MM.1S (cell line): ENCODE measurements at regions not wholly inside any gene's neighbourhood (a gene's known extent, or its start where the extent isn't known, plus 50 kb on each side); places are given as distances from the start of the nearest gene placed in this dataset.

ENCODE experiments used
- DNase-seq: peaks from one replicate; pipeline ENCODE4 v3.0.0-alpha.2; 2015
- H2AFZ ChIP-seq: fragments of 300-600 bp; sonication (generic); 2 replicates; pipeline ENCODE4 v1.6.0; 2016; ENCODE audit warnings: antibody characterized with exemption, low read length
- H3F3A ChIP-seq: fragments of 300-600 bp; sonication (generic); 2 replicates; pipeline ENCODE4 v1.6.1; 2016; ENCODE audit warnings: mild to moderate bottlenecking, antibody characterized with exemption, low read length, moderate library complexity, mixed read lengths; ENCODE audit not compliant: insufficient read depth
- H3K27ac ChIP-seq: fragments of 300-600 bp; sonication (generic); 2 replicates; pipeline ENCODE4 v1.5.1; 2016; ENCODE audit warnings: mild to moderate bottlenecking, low read length
- H3K27me3 ChIP-seq: fragments of 300-600 bp; sonication (generic); replicated peaks from 2 replicates; pipeline ENCODE4 v1.6.0; 2016; ENCODE audit warnings: low read length; ENCODE audit not compliant: insufficient read depth
- H3K36me3 ChIP-seq: fragments of 300-600 bp; sonication (generic); replicated peaks from 2 replicates; pipeline ENCODE4 v1.6.1; 2016; ENCODE audit warnings: mild to moderate bottlenecking, low read length, mixed read lengths; ENCODE audit not compliant: insufficient read depth
- H3K4me1 ChIP-seq: fragments of 300-600 bp; sonication (generic); 2 replicates; pipeline ENCODE4 v1.6.1; 2016; ENCODE audit warnings: low read length, mixed read lengths
- H3K4me2 ChIP-seq: fragments of 300-600 bp; sonication (generic); 2 replicates; pipeline ENCODE4 v1.6.0; 2016; ENCODE audit warnings: low read depth, low read length
- H3K4me3 ChIP-seq: fragments of 300-600 bp; sonication (generic); 2 replicates; pipeline ENCODE4 v1.5.1; 2016; ENCODE audit warnings: low read length, mixed read lengths
- H3K79me2 ChIP-seq: fragments of 300-600 bp; sonication (generic); 2 replicates; pipeline ENCODE4 v1.6.1; 2016; ENCODE audit warnings: mixed run types, low read length, mixed read lengths
- H3K9ac ChIP-seq: fragments of 300-600 bp; sonication (generic); 2 replicates; pipeline ENCODE4 v1.6.1; 2016; ENCODE audit warnings: low read length, mixed read lengths
- H3K9me2 ChIP-seq: fragments of 300-600 bp; sonication (generic); replicated peaks from 2 replicates; pipeline ENCODE4 v1.6.1; 2016; ENCODE audit warnings: mild to moderate bottlenecking, low read length, mixed read lengths; ENCODE audit not compliant: insufficient read depth
- H3K9me3 ChIP-seq: fragments of 300-600 bp; sonication (generic); replicated peaks from 2 replicates; pipeline ENCODE4 v1.6.1; 2016; ENCODE audit warnings: mild to moderate bottlenecking, low read length, mixed read lengths; ENCODE audit not compliant: insufficient read depth
- H4K20me1 ChIP-seq: fragments of 300-600 bp; sonication (generic); 2 replicates; pipeline ENCODE4 v1.6.1; 2016; ENCODE audit warnings: mild to moderate bottlenecking, low read length, moderate library complexity, mixed read lengths; ENCODE audit not compliant: insufficient read depth
- CTCF ChIP-seq: fragments of 300-600 bp; sonication (generic); IDR thresholded peaks from 2 replicates; pipeline ENCODE4 v1.5.1; 2016; ENCODE audit warnings: antibody characterized with exemption, low read length, mixed read lengths
- EZH2 ChIP-seq: fragments of 300-600 bp; sonication (generic); optimal IDR thresholded peaks from 2 replicates; pipeline ENCODE3; 2017; ENCODE audit warnings: low read depth, mild to moderate bottlenecking, antibody characterized with exemption, low read length, mixed read lengths
- EZH2phosphoT487 ChIP-seq: fragments of 300-600 bp; sonication (generic); IDR thresholded peaks from 2 replicates; pipeline ENCODE4 v1.6.1; 2018; ENCODE audit warnings: antibody characterized with exemption, low read length

GRCh38 chr12:29050503-29050902 is 98.6 kb upstream of the FAR2 start:
- Histone ChIP-seq H3K27me3 (no peaks in the 10 kb centered on the region), H4K20me1 (no peaks in the 10 kb centered on the region), H3K27ac (no peak overlapping the region), H2AFZ (no peak overlapping the region), H3K4me3 (no peak overlapping the region), H3K36me3 (no peaks in the 10 kb centered on the region), H3K79me2 (no peaks in the 10 kb centered on the region), H3K9me2 (no peaks in the 10 kb centered on the region), H3K4me1 (no peaks in the 10 kb centered on the region), H3K4me2 (no peak overlapping the region; the same call in 1 of the 2 replicates), H3K9me3 (no peaks in the 10 kb centered on the region), H3F3A (no peaks in the 10 kb centered on the region), H3K9ac (no peak overlapping the region)
- TF ChIP-seq EZH2 (no peak), EZH2phosphoT487 (no peak), CTCF (no peak)
- peak; percentile 37 for DNase-seq

GRCh38 chr12:29051221-29051620 is 97.9 kb upstream of the FAR2 start:
- DNase-seq: no peak
- H3K36me3 ChIP-seq: no peaks in the 10 kb centered on the region
- H3F3A ChIP-seq: no peaks in the 10 kb centered on the region
- no peaks in the 10 kb centered on the region for H3K79me2 ChIP-seq
- no peak for TF ChIP-seq CTCF
- H3K27ac ChIP-seq: no peak overlapping the region
- H3K9ac ChIP-seq: no peak overlapping the region
- no peaks in the 10 kb centered on the region for H3K9me3 ChIP-seq
- no peaks in the 10 kb centered on the region for H3K4me1 ChIP-seq
- H3K4me2 ChIP-seq: no peak overlapping the region
- H3K4me3 ChIP-seq: no peak overlapping the region
- H2AFZ ChIP-seq: no peak overlapping the region
- H4K20me1 ChIP-seq: no peaks in the 10 kb centered on the region
- H3K9me2 ChIP-seq: no peaks in the 10 kb centered on the region
- no peaks in the 10 kb centered on the region for H3K27me3 ChIP-seq

- no peak overlapping the region for H3K4me3 ChIP-seq
- no peaks in the 10 kb centered on the region for H3F3A ChIP-seq
- H3K4me2 ChIP-seq: no peak overlapping the region
- no peaks in the 10 kb centered on the region for H3K4me1 ChIP-seq
- H3K9ac ChIP-seq: no peak overlapping the region
- TF ChIP-seq EZH2: no peak
- TF ChIP-seq CTCF: no peak
- TF ChIP-seq EZH2phosphoT487: no peak
- peak; percentile 21 for DNase-seq
- no peak overlapping the region for H3K27ac ChIP-seq
- no peaks in the 10 kb centered on the region for H4K20me1 ChIP-seq
- H2AFZ ChIP-seq: no peak overlapping the region
- H3K27me3 ChIP-seq: no peaks in the 10 kb centered on the region
- no peaks in the 10 kb centered on the region for H3K9me2 ChIP-seq
- H3K79me2 ChIP-seq: no peaks in the 10 kb centered on the region
- no peaks in the 10 kb centered on the region for H3K36me3 ChIP-seq
- H3K9me3 ChIP-seq: no peaks in the 10 kb centered on the region
These were observed 95.5 kb upstream of the FAR2 start for GRCh38 chr12:29053567-29053966.
